Left forelimb (tissue), 1 donor: ENCODE measurements at regions not wholly inside any gene's neighbourhood (a gene's known extent, or its start where the extent isn't known, plus 50 kb on each side); places are given as distances from the start of the nearest gene placed in this dataset.
A peak's percentile ranks its signal among the peaks of the same experiment; 100 is the strongest.

Experiments used
- DNase-seq: peaks from one replicate; pipeline ENCODE4 v3.0.0-alpha.2; 2018; ENCODE audit warnings: low spot score

DNA sequence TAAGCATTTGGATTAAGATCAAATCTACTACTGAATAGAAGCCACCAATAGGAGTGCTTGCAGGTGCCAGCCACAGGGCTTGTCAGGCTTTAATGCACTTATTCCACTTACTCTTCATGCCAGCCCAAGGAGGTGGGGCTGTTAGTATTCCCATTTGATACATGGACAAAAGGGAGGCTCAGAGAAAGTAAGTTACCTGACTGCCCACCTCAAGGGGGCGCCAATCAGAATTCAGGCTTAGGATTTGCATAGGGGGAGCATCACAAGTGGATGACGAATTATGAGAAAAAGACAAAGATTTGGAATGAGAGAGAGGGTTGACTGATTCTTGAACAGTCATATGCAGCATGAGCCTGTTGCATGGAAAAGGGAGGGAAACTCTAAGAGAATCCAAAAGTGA, 188.4 kb upstream of the TSHZ2 start:
- no peak for DNase-seq

DNA sequence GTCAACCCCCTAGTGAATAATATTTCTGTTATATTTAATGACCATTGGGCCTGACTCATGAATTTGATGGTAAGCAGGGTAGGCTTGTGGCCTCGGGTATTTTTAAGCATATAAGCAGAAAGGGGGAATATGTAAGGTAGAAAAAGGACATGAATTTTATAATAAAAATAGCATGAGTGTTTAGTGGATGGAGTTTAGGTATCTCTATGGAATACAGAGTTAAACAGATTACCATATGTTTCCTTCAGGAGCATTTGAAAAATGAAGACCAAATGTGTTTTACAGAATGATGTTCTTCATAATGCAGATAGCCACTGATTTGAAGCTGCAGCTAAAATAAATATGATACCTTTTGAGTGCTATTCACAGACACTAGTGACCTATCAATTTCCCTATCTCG, 191.7 kb upstream of the TSHZ2 start:
- DNase-seq = no peak

DNA sequence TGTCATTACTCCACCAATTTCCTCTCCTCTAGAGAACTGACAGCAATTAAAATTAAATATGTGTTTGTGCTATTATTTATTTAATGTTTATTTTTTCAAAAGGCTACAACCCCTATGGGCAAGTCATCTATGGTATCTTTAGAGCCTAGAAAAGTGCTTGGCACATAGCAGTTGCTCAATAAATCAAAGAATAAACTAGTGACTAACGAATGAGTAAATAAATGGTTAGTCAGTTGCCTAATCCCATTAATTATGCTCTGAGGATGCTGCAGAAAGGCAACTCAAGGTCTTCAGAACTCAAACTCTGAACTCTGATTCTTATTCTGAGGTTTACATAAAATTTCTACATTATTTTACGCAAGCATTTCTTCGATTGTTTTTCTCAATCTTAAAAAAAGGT, 193.0 kb upstream of the TSHZ2 start:
- no peak for DNase-seq

DNA sequence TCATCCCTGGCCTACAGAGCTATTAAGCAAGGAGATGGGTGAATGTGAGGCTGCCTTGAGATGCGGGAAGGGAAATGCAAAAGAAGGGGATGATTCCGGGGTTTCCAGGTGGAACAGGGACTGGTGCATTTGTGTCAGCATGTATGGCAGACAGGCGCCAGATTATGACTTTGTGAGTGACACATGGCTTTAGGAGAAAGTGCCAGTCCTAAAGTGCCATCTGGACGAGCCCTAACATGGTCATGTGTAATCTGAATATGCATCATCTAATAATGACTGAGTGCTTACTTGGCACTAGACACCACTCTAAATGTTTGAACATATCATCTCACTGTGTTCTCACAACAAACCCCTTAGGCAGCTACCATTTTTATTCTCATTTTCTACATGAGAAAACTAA, 195.0 kb upstream of the TSHZ2 start:
- DNase-seq = no peak

DNA sequence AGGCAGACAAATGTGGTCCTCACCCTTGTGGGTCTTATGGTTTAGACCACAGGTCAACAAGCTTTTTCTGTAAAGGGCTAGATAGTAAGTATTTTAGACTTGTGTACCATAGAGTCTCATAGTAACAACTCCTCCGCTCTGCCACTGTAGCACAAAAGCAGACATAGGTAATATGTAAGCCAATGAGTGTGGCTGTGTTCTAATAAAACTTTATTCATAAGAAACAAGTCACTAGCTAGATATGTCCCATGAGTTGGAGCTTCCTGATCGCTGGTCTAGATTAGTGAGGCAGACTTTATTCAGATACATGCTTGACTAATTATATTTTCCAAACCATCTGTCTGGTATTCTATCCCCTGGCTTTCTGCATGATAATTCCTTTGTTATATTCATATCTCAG, 196.4 kb upstream of the TSHZ2 start:
- no peak for DNase-seq

DNA sequence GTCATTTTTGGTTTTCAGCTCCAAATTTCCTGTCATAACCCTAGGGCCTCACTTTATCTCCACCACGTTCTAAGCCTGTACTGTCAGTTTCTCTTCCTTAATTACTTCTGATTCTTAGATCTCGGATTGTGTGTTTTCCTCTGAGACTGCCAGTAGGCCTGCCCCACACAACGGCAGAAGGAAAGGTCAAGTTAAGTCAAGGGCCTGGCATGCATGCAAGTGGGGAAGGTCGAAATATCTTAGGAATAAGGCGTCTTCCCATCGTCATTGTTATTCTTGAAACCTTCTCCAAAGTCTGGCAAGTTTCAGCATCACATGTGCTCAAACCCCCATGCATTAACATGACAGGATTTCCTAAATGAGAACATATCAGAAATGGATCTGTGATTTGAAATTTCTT, 203.5 kb upstream of the TSHZ2 start:
- DNase-seq = no peak

DNA sequence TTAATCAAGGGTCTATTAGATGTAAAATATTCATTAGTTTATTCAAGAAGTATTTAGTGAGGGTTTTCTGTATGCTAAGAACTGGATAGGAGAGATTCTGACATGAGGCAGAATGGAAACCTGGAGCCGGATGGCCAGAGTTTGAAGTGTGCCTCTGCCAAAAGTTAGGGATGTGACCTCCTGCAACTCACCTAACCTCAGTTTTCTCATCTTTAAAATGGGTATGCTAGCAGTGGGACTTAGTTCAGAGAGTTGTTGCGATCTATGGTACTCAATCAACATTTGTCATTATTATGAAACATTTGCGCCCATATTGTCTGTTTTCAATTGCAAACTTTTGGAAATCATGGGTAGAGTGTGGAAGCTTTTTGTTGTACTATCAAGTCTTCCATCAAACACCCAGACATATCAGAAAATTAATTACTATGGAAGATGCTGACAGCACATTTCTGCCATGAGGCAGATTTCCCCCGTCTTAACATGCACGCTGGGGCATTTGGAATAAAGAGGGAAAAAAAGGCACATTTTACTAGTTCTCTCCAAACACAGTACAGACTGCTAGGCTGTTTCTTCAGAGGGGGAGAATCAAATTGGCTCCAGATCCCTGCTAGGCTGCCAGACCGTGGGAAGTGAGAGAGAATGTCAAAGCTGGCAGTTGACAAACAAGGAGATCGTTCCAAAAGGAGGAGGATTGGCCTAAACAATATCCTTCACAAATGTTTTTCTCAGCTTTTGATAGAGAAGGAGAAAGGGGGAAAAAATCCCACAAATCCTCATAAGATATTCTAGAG, 205.3 kb upstream of the TSHZ2 start:
- no peak for DNase-seq

DNA sequence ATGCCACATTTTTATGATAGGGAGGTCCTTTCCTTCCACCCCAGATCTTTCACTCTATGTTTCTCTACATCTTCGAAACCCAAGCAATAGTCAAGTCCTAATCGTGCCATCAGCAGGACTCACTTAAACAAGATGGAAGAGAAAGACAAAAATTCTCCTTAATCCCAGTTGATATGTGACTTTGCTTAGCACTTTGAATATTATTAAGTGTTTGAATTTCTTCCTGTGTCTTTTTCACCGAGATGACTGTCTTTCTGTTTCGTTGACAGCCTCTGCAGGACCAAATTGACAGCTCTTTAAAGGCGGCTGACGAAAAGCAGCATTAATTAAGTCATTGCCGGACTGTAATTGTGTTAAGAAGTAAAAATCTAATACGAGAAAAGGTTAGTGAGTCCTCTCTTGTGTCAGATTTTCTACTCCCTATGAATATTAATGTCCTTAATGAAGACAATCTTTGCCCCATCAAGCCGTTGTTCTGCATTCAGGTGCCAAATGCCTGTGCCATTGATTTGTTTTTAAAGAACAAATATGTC, 208.8 kb upstream of the TSHZ2 start:
- no peak for DNase-seq

DNA sequence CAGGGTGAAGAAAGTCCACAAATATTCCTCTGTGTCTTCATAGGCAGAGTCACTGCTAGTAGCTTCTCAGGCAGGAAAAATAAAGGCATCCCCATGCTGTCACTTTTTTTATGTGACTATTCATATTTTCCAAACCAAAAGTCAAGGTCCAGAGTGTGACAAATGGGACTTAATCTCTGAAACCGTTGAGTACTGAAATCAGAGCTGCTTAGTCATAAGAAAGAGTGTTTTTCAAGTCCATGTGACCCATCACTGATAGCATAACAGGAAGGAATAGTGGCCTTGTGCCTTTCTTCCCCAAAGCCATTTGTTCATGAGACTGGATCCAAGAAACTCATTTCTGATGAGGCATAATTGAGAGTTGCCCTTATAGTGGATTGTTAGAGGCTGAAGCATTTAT, 210.3 kb upstream of the TSHZ2 start:
- DNase-seq = no peak

DNA sequence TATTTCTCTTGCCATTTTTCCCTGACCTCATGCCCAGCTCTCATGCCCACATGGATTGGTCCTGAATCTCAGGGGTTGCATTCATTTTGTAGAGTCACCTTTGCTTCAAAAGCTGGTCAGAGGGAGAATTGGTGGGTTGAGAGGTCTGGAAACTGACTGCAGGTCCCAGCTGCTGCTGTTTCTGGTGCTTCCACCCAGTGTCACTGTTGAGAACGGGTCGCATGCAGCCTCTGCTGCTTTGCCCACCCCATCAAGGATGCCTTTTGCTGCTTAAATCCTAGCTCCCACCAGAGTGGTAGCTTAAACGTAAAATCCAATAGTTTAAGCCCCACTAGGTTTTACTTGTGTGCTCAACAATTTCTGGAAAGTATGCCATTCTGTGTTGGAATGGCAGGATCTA, 211.4 kb upstream of the TSHZ2 start:
- DNase-seq = no peak

DNA sequence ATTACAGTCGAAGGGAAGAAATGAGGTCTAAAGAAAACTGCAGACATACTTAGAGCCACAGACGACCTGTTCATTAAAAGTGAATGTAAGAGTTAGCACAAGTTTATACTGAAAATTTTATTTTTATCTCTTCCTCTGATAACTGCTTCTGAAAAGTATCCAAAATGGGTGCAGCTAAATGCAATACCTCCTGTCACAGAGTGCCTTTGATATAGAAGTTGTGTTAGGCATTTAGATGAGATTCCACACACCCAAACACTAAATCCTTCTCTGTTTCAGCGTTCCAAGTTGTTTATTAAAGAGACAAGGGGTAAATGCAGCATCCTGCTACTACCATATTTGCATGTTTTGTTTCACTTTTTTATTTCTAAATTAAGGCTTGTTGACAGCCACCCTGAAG, 214.7 kb upstream of the TSHZ2 start:
- DNase-seq = no peak

DNA sequence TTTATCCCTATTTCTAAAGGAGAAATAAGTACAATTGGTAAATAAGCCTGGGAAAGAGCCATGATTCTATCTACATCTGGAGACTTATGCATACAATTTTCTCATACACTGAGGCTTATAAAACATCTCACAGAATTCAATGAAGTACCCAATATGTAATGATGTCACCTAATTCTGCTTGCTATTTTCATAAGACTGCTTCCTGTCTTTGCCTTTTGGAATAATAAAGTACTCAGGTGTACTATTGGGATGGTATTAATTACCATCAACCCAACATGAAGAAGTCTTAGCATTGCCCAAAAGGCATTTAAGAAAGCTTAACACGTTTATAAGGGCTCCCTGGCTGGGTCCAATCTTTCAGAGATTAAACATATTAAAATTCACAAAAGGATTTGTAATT, 216.4 kb upstream of the TSHZ2 start:
- DNase-seq = no peak

DNA sequence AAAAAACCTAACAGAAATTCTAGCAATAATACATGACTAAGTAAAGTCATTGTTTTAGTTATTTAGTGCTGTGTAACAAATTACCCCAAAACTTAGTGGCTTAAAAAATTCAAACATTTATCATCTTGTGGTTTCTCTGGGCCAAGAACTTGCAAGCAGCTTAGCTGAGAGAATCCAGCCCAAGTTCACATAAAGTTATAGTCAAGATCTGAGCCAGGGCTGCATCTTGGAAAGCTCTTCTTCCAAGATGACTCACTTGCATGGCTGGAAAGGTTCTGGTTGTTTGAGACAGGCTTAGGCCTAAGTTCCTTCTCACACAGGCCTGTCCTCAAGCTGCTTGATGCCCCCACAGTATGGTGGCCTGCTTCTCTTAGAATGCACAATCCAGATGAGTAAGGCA, 217.8 kb upstream of the TSHZ2 start:
- no peak for DNase-seq

DNA sequence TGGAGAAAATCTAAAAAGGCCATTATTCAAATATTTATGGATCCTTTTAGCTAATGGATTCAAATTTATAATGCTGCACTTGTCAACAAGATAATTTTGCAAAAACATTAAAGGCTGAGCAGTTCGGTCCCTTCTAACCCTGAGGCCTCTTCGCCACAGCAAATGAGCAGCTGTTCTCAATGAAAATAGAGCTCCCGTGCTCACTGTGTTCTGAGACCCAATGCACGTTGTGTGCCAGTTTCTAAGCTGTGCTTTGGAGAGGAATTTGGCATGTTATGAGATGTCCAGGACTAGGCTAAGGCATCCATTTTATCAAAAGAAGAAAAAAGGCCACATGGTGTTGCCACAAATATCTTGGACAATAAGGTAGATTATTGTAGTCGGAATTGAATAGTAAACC, 220.1 kb upstream of the TSHZ2 start:
- DNase-seq = no peak

DNA sequence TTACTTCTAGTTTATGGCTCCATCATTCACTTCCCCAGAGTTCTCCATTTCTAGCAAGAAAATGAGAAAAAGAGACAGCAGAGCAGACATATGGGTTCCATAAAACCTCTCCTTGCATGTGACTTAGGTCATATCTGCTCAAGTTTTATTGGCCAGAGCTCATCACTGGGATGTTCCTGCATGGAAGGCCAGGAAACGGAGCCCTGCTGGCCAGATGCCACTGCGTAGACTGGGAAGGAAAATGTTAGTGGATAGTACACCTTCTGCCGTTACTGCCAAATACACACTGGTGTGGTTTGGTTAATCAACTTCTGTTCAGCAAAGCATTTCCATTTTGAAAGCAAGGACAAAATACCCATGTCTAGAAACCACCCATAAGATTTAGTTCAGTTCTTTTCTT, 220.6 kb upstream of the TSHZ2 start:
- DNase-seq = no peak

DNA sequence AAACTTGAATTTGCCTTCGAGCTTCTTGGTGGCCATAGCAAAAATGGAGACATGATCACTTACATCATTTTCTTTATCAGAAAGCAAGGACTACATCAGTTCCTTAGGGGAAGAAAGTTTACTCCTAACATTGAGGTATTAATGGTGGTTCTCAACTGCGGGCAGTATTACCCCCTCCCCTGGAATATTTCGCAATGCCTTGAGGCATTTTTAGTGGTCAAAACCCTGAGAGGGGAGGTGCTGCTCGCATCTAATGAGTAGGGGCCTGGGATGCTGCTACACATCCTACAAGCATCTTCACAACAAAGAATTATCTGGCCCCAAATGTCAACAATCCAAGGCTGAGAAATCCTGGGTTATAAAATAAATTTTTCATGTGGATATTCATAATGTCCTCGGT, 222.2 kb upstream of the TSHZ2 start:
- no peak for DNase-seq

DNA sequence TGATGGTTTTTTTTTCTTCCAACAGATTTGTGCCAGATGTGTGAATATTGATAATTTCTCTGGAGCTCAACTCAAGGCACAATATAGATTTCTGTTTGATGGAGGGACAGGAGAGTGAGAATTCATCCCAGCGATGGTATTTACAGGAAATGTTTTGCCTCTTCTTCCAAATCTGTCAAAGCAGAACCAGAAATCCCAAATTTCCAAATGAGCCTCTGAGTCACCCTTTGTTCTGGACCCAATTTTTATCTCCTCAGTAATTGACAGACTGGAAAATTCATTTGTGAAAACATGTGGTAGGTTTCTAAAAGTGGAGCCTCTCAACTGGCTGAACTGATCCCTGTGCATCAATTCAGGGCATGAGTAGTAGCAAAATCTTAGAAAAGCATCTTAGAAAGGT, 223.2 kb upstream of the TSHZ2 start:
- DNase-seq = no peak

DNA sequence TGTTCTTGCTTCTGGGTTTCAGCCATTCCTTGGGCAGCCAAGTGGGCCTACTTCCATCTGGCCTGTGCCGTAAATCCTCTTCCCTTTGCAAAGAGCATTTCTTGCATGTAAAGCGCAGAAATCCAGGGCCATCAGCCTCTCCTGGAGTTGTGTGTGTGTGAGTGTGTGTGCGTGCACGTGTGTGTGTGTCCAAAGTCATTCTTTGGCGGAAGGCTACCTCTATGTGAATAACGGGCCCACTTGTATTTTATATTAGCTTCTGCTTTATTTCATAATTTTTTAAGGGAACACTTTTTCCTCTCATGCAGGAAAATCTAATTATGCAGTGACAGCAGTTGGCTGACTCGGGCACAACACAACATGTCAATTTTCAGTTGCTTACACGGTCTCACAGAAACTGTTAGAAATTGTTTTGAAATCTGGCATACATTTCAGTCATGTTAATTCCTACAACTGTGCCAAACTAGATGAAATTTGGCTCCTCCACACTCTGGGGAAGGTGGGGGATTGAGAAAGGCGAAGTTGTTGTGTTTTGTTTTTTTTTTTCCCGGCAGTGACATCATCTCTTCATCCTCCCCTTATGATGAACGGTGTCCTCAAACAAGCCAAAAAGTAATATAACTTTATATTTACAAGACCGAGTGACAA, 223.7 kb upstream of the TSHZ2 start:
- DNase-seq = peak; percentile 72

DNA sequence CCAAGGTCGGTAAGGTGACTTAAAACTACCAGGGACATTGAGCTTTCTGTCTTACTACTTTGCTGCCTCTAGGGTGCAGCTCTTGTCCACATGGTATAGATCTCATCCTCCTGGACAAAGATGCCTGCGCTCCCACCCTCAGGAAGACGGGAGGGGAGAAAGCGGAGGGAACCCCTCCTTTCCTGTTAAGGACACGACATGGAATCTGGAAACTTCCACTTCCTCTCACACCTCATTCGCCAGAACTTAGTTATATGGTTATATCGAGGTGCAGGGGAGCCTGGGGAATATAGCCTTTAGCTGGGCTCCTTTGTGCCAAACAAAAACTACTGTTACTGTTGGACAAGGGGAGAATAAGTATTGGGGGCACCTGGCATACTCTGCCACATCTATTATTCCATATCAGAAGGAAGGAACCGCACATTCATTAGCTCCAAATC, 224.3 kb upstream of the TSHZ2 start:
- DNase-seq = no peak

DNA sequence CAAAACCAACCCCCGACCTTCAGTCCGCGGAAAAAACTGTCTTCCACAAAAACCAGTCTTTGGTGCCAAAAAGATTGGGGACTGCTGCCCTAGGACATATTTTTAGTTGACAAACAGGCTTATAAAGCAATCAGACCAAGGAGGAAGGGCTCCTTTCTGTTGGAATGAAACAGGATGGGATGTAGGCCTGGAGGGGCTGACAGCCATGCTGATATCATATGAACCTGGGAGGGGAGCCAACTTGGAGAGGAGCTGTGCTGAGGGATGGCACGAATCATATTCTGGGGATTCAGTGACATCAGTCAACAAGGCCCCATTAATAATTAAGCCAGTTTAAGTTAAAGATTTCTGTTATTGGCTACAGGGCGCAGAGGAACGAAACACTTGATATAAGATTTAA, 225.4 kb upstream of the TSHZ2 start:
- DNase-seq = no peak

DNA sequence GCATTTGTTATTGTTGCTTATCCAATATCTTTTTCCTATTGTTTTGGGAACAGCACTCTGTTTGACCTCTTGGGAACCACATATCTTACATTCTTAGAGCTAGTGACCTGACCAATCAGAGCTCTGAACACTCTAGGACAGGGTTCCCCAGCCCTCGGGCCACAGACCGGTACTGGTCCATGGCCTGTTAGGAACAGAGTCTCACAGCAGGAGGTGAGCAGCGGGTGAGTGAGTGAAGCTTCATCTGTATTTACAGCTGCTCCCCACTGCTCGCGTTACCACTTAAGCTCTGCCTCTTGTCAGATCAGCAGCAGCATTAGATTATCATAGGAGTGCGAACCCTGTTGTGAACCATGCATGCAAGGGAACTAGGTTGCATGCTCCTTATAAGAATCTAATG, 226.0 kb upstream of the TSHZ2 start:
- DNase-seq = no peak

DNA sequence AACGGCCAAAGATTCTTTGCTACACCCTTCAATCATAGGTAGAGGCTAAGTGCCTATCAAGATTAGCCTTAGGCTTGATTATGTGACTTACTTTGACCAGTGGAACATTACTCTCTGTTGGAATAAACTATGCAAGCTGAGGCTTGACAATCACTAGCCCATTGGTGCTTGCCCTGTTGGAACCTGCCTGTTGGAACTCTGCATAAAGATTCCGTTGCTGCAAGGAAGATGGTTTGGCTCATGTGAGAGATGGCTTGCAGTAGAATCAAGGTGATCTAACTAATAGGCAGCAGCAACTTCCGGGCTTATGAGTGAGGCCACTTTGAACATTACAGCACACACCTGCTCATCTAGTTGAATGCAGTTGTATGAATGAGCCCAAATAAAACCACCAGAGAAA, 227.7 kb upstream of the TSHZ2 start:
- DNase-seq = no peak

DNA sequence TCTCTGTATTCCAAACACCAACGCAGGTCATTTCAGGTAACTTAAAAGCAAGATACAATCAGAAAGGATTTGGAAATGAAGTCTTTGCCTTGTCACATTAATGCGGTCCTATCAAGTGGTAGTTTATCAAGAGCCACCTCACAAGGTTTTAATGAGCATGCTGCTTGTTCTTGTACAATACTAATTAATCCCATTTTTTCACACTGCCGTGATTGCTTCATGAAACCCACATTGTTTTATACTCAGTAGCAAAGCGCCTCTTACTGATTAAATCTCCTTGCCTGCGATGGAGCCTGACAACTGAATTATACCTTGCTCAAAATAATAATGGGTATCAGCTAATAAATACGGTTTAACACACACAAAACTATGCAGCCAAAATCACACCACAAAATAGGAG, 234.1 kb upstream of the TSHZ2 start:
- DNase-seq = no peak

DNA sequence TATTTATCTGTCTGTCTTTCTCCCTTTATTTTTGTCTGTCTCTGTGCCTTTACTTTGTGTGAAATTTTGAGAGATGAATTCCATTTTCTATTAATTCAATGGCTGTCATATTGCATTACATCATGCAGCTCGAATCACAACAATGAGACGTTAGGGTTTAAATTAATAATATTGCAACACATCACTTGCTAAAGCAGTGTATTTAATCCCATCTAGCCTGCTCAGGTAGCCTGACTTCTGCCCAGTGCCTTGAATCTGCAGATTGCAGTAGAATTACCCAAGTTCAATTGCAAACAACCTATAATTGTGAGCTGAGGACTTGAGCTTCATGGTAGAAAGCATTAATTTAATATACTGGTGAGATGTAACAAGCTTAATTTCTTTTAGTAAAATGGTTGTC, 235.7 kb upstream of the TSHZ2 start:
- no peak for DNase-seq
